ENCODE measurements at regions not wholly inside any gene's neighbourhood (a gene's known extent, or its start where the extent isn't known, plus 50 kb on each side); places are given as distances from the start of the nearest gene placed in this dataset.
A peak's percentile ranks its signal among the peaks of the same experiment; 100 is the strongest.

- peak in 1 of 56 donors; percentile 1 for DNase-seq
Measured at GRCh38 chr12:53836119-53836655, 84.4 kb upstream of the CISTR start.

- no peak for DNase-seq
Measured at GRCh38 chr12:53838978-53839377, 87.2 kb upstream of the CISTR start.

GRCh38 chr12:53840316-53840715, 88.5 kb upstream of the CISTR start:
- no peak for DNase-seq

- DNase-seq, result no peak
Measured at GRCh38 chr12:53842686-53843085, 90.9 kb upstream of the CISTR start.

GRCh38 chr12:53843545-53843944, 91.8 kb upstream of the CISTR start:
- DNase-seq, result no peak

GRCh38 chr12:53844994-53845844, 93.4 kb upstream of the HOXC13 start:
- DNase-seq, result no peak

GRCh38 chr12:53845932-53846331, 92.7 kb upstream of the HOXC13 start:
- DNase-seq, result no peak

GRCh38 chr12:53849113-53849512, 89.5 kb upstream of the HOXC13 start:
- no peak for DNase-seq

- no peak for DNase-seq
Measured at GRCh38 chr12:53849656-53850055, 89.0 kb upstream of the HOXC13 start.

- no peak for DNase-seq
Measured at GRCh38 chr12:53852061-53852460, 86.6 kb upstream of the HOXC13 start.

- DNase-seq, result no peak
Measured at GRCh38 chr12:53852992-53853391, 85.6 kb upstream of the HOXC13 start.

- DNase-seq, result no peak
Measured at GRCh38 chr12:53854701-53855316, 83.8 kb upstream of the HOXC13 start.

GRCh38 chr12:53856132-53856531, 82.5 kb upstream of the HOXC13 start:
- DNase-seq, result no peak

GRCh38 chr12:53857666-53858065, 81.0 kb upstream of the HOXC13 start:
- DNase-seq, result no peak

GRCh38 chr12:53860426-53861345, 77.9 kb upstream of the HOXC13 start:
- no peak for DNase-seq

- DNase-seq, result no peak
Measured at GRCh38 chr12:53862206-53862605, 76.4 kb upstream of the HOXC13 start.

GRCh38 chr12:53862831-53863230, 75.8 kb upstream of the HOXC13 start:
- no peak for DNase-seq

- no peak for DNase-seq
Measured at GRCh38 chr12:53866727-53867126, 71.9 kb upstream of the HOXC13 start.

- no peak for DNase-seq
Measured at GRCh38 chr12:53867216-53868012, 71.2 kb upstream of the HOXC13 start.

GRCh38 chr12:53868511-53868986, 70.1 kb upstream of the HOXC13 start:
- no peak for DNase-seq

GRCh38 chr12:53869500-53869899, 69.1 kb upstream of the HOXC13 start:
- DNase-seq, result peak in 1 of 56 donors; percentile 1
